OCI-LY3 (cell line): ENCODE measurements at regions not wholly inside any gene's neighbourhood (a gene's known extent, or its start where the extent isn't known, plus 50 kb on each side); places are given as distances from the start of the nearest gene placed in this dataset.

ENCODE experiments used
- EZH2phosphoT487 ChIP-seq: fragments of 200-600 bp; shearing (Covaris generic); IDR thresholded peaks from 2 replicates; pipeline ENCODE4 v1.6.1; 2018; ENCODE audit warnings: antibody characterized with exemption, mixed run types, low read depth
- TF ChIP-seq, protein P1 (sequence below): fragments of 200-600, 300-600 bp; sonication (generic); IDR thresholded peaks from 2 replicates; pipeline ENCODE4 v1.5.1; 2014; ENCODE audit warnings: antibody characterized with exemption, low read length, low read depth

DNA sequence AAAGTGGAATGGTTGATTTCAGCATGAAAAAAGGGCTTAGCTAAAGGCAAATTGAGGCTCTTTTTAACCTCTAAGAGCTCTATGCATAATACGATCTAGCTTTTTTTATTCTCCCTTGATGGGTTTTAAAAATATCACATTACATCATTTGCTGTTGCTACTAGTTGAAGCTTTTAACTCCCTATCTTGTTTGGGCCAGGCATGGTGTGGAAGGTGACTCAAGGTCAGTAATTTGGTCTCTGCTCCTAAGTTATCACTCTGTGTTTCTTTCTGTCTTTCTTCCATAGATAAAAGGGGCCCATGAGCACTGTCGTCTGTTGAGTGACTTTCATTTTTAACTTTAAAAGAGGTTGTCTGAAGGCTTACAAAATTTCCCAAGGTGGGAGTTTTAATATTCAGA is 58.1 kb upstream of the GOT2 start:
- TF ChIP-seq, protein P1, sequence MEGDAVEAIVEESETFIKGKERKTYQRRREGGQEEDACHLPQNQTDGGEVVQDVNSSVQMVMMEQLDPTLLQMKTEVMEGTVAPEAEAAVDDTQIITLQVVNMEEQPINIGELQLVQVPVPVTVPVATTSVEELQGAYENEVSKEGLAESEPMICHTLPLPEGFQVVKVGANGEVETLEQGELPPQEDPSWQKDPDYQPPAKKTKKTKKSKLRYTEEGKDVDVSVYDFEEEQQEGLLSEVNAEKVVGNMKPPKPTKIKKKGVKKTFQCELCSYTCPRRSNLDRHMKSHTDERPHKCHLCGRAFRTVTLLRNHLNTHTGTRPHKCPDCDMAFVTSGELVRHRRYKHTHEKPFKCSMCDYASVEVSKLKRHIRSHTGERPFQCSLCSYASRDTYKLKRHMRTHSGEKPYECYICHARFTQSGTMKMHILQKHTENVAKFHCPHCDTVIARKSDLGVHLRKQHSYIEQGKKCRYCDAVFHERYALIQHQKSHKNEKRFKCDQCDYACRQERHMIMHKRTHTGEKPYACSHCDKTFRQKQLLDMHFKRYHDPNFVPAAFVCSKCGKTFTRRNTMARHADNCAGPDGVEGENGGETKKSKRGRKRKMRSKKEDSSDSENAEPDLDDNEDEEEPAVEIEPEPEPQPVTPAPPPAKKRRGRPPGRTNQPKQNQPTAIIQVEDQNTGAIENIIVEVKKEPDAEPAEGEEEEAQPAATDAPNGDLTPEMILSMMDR = no peak
- TF ChIP-seq EZH2phosphoT487 = no peak
